Ascending aorta (tissue), 2 donors: ENCODE measurements at regions not wholly inside any gene's neighbourhood (a gene's known extent, or its start where the extent isn't known, plus 50 kb on each side); places are given as distances from the start of the nearest gene placed in this dataset.

ENCODE experiments used
- DNase-seq, 2 donors: peaks; one replicate each; pipeline ENCODE4 v3.0.0-alpha.2; 2019; ENCODE audit warnings: low spot score in 2 of 2
- H3K27ac ChIP-seq, 2 donors: fragments of 200-600 bp; sonication (generic); one replicate each; pipeline ENCODE4 v1.5.1; 2016 to 2017; ENCODE audit warnings: mild to moderate bottlenecking in 1 of 2
- H3K27me3 ChIP-seq: fragments of 200-600 bp; sonication (generic); one replicate; pipeline ENCODE4 v1.5.1; 2017
- H3K36me3 ChIP-seq, 2 donors: fragments of 200-600 bp; sonication (generic); one replicate each; pipeline ENCODE4 v1.5.1; 2016
- H3K4me1 ChIP-seq, 2 donors: fragments of 200-600 bp; sonication (generic); one replicate each; pipeline ENCODE4 v1.5.1; 2016 to 2017; ENCODE audit warnings: mild to moderate bottlenecking in 1 of 2
- H3K4me3 ChIP-seq, 2 donors: fragments of 200-600 bp; sonication (generic); one replicate each; pipeline ENCODE4 v1.5.1; 2016 to 2017; ENCODE audit warnings: mild to moderate bottlenecking in 1 of 2
- H3K9me3 ChIP-seq, 2 donors: fragments of 200-600 bp; sonication (generic); one replicate each; pipeline ENCODE4 v1.5.1; 2016
- intact Hi-C: fragments of 100-400 bp; cut with DNase I; formaldehyde crosslinking; loops from one replicate; pipeline ENCODE4 v1.15.1; 2023
- TF ChIP-seq, protein P1 (sequence below), 3 experiments: fragments of 200-600 bp in 2 of 3; fragments of 450-650 bp in 1 of 3; sonication (generic) in 2 of 3; IDR thresholded peaks; one replicate each; pipeline ENCODE4 v1.5.1; 2016 to 2019; ENCODE audit warnings: antibody characterized with exemption in 3 of 3, mild to moderate bottlenecking in 1 of 3, moderate library complexity in 1 of 3

DNA sequence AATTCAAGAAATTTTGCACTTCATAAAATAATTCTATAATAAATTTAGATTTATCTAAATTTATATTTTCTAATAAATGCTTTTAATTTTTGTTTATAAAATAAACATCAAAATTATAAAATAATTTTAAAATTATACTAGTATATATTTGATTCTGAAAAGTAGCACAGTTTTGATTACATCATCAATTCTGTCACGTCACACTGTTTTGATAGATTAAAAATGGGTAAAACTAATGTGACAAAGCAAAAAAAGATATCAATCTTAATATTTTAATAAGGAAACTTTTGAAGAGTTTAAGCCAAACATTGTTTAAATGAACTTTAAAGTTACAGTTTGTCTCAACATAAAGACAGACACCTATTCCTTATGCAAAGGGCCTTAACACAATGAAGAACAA is 1001.8 kb downstream of the KCNT2 start:
- Histone ChIP-seq H3K27me3 (no peaks in the 10 kb centered on the region), H3K4me1 (no peaks in the 10 kb centered on the region), H3K27ac (no peak overlapping the region), H3K9me3 (no peaks in the 10 kb centered on the region), H3K4me3 (no peak overlapping the region), H3K36me3 (no peaks in the 10 kb centered on the region)
- no peak for DNase-seq
- intact Hi-C loops = no loop called here
- TF ChIP-seq, protein P1, sequence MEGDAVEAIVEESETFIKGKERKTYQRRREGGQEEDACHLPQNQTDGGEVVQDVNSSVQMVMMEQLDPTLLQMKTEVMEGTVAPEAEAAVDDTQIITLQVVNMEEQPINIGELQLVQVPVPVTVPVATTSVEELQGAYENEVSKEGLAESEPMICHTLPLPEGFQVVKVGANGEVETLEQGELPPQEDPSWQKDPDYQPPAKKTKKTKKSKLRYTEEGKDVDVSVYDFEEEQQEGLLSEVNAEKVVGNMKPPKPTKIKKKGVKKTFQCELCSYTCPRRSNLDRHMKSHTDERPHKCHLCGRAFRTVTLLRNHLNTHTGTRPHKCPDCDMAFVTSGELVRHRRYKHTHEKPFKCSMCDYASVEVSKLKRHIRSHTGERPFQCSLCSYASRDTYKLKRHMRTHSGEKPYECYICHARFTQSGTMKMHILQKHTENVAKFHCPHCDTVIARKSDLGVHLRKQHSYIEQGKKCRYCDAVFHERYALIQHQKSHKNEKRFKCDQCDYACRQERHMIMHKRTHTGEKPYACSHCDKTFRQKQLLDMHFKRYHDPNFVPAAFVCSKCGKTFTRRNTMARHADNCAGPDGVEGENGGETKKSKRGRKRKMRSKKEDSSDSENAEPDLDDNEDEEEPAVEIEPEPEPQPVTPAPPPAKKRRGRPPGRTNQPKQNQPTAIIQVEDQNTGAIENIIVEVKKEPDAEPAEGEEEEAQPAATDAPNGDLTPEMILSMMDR (IDR thresholded peaks at IDR 0.05) = no peak

DNA sequence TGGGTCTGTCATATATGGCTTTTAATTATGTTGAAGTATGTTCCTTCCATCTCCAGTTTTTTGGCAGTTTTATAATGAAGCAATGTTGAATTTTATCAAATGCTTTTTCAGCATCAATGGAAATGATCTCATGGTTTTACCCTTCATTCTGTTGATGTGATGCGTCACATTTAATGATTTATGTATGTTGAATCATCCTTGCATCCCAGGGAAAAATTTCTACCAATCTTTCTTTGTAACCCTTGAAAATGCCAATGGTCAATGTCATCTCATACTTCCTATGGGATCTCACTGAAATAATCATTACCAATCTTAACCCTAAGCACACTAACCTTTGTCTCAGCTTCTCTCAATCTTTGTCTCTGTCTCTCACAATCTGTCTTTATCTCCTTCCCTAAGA is 1004.0 kb downstream of the KCNT2 start:
- Histone ChIP-seq H3K27me3 (no peaks in the 10 kb centered on the region), H3K9me3 (no peaks in the 10 kb centered on the region), H3K36me3 (no peaks in the 10 kb centered on the region), H3K4me3 (no peak overlapping the region), H3K4me1 (no peaks in the 10 kb centered on the region), H3K27ac (no peak overlapping the region)
- intact Hi-C loops = no loop called here
- TF ChIP-seq, protein P1 (IDR thresholded peaks at IDR 0.05) = no peak
- DNase-seq = no peak

DNA sequence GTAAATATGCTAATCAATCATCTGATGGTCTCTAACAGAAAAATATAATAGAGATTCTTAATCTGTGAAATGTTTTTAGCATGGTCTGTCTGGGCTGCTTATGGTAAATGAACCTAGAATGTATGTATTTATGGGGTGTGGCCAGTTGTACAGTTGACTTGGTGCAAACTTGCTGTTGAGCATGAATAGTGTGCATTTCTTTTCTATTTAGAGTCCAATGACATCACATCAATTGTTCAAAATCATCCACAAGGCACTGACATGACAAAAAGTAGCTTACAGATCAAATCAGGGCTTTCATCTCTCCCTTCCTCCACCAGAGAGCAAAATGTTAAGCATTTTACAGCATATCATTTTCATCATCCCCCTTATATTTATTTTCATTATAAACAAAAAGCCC is 1010.3 kb downstream of the KCNT2 start:
- Histone ChIP-seq H3K36me3 (no peaks in the 10 kb centered on the region), H3K4me3 (no peak overlapping the region), H3K27ac (no peak overlapping the region), H3K27me3 (no peaks in the 10 kb centered on the region), H3K4me1 (no peaks in the 10 kb centered on the region), H3K9me3 (no peaks in the 10 kb centered on the region)
- TF ChIP-seq, protein P1 (IDR thresholded peaks at IDR 0.05) = no peak
- DNase-seq = no peak
- intact Hi-C loops = no loop called here

DNA sequence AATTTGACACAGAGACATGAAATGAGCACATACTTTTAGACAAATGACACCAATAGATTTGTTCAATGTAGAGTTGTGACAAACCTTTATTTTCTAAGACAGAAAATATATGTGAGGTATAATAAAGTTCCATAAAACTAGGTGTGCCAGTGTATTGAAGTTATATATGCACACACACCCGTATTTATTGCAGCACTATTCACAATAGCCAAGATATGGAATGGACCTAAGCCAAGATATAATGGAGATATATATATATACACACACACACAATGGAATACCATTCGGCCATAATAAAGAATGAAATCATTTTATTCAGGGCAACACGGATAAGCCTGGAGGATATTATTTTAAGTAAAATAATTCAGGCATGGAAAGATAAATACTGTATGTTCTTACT is 1013.5 kb downstream of the KCNT2 start:
- H3K4me1 ChIP-seq = no peaks in the 10 kb centered on the region
- H3K9me3 ChIP-seq = no peaks in the 10 kb centered on the region
- no peak overlapping the region for H3K27ac ChIP-seq
- H3K36me3 ChIP-seq = no peaks in the 10 kb centered on the region
- intact Hi-C loops = no loop called here
- TF ChIP-seq, protein P1 (IDR thresholded peaks at IDR 0.05) = no peak
- H3K27me3 ChIP-seq = no peaks in the 10 kb centered on the region
- H3K4me3 ChIP-seq = no peak overlapping the region
- no peak for DNase-seq

DNA sequence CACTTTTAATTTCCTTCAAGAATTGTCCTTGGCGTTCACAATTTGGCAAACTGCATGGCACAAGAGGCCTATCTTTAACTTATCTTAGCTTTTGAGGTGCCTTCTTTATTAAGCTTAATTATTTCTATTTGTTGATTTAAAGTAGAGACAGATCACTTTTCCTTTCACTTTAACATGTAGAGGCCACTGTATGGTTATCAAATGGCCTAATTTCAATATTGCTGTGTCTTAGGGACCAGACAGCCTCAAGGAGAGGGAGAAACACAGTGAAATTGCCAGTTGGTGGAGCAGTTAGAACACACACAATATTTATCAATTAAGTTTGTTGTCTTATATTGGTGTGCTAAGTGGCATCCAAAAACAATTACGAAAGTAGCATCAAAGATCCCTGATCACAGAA is 1013.9 kb downstream of the KCNT2 start:
- intact Hi-C loops = no loop called here
- no peaks in the 10 kb centered on the region for H3K27me3 ChIP-seq
- H3K27ac ChIP-seq = no peak overlapping the region
- no peaks in the 10 kb centered on the region for H3K4me1 ChIP-seq
- DNase-seq = no peak
- TF ChIP-seq, protein P1 (IDR thresholded peaks at IDR 0.05) = no peak
- no peak overlapping the region for H3K4me3 ChIP-seq
- no peaks in the 10 kb centered on the region for H3K36me3 ChIP-seq
- no peaks in the 10 kb centered on the region for H3K9me3 ChIP-seq

DNA sequence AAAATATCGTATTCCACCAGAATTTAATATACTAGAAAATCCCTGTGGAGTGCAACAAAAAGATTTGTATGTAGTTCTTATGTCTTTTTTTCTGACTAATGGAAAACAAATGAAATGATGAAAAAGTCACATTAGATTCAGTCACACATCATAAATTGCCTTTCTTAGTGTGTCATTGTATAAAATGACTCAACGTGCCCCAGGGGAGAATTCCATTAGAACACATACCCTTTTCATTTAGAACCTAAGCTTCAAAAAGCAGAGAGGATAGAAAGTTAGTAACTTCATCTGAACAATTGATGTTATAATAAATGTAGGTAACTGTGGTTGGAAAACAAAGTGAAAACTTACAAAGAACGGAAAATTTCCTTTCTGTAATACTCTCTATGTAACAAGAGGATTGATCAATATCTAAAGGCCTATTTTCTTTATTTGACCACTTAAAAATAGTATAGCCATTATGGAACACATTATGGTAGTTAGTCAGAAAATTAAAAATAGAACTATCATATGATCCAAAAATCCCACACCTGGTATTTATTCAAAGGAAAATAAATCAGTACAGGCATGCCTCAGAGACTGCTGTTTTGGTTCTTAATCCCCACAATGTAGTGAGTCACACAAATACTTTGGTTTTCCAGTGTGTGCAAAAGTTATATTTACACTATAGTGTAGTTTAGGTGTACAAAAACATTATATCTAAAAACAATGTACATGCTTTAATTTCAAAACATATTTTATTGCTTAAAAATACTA is 1016.1 kb downstream of the KCNT2 start:
- DNase-seq = no peak
- no peaks in the 10 kb centered on the region for H3K27me3 ChIP-seq
- no peaks in the 10 kb centered on the region for H3K9me3 ChIP-seq
- H3K27ac ChIP-seq = no peak overlapping the region
- H3K4me3 ChIP-seq = no peak overlapping the region
- intact Hi-C loops = no loop called here
- no peaks in the 10 kb centered on the region for H3K4me1 ChIP-seq
- H3K36me3 ChIP-seq = no peaks in the 10 kb centered on the region
- TF ChIP-seq, protein P1 (IDR thresholded peaks at IDR 0.05) = no peak
